Osteocyte (in vitro differentiated cells): ENCODE measurements at regions not wholly inside any gene's neighbourhood (a gene's known extent, or its start where the extent isn't known, plus 50 kb on each side); places are given as distances from the start of the nearest gene placed in this dataset.

Experiments used
- DNase-seq: peaks from one replicate; pipeline ENCODE4 v3.0.0; 2021; ENCODE audit warnings: mixed read lengths; ENCODE audit not compliant: unreplicated experiment; ENCODE audit errors: extremely low spot score
- H3K27ac Mint-ChIP-seq: one replicate; pipeline ENCODE4 v1.8.0; 2021; ENCODE audit warnings: mild to moderate bottlenecking, mixed read lengths; ENCODE audit not compliant: unreplicated experiment
- H3K27me3 Mint-ChIP-seq: one replicate; pipeline ENCODE4 v1.8.0; 2021; ENCODE audit warnings: mixed read lengths; ENCODE audit not compliant: unreplicated experiment
- H3K36me3 Mint-ChIP-seq: one replicate; pipeline ENCODE4 v1.8.0; 2021; ENCODE audit warnings: mixed read lengths; ENCODE audit not compliant: unreplicated experiment
- H3K4me1 Mint-ChIP-seq: one replicate; pipeline ENCODE4 v1.8.0; 2021; ENCODE audit warnings: mixed read lengths; ENCODE audit not compliant: unreplicated experiment
- H3K4me3 Mint-ChIP-seq: one replicate; pipeline ENCODE4 v1.8.0; 2021; ENCODE audit warnings: mild to moderate bottlenecking, moderate library complexity, mixed read lengths; ENCODE audit not compliant: unreplicated experiment
- H3K9me3 Mint-ChIP-seq: one replicate; pipeline ENCODE4 v1.8.0; 2021; ENCODE audit warnings: mixed read lengths; ENCODE audit not compliant: unreplicated experiment
- CTCF ChIP-seq: fragments of 200-600 bp; sonication (generic); IDR thresholded peaks from 2 replicates; pipeline ENCODE4 v1.5.0; 2021; ENCODE audit warnings: antibody characterized with exemption, mild to moderate bottlenecking, moderate library complexity

GRCh38 chr21:36245649-36246048, 74.3 kb upstream of the MORC3 start:
- H3K27me3 Mint-ChIP-seq, result no peaks in the 10 kb centered on the region
- H3K36me3 Mint-ChIP-seq, result peaks cover 14% of the 10 kb centered on the region
- DNase-seq, result no peak
- peaks cover 10% of the 10 kb centered on the region for H3K4me1 Mint-ChIP-seq
- no peaks in the 10 kb centered on the region for H3K9me3 Mint-ChIP-seq
- TF ChIP-seq CTCF, result no peak
- no peak overlapping the region for H3K27ac Mint-ChIP-seq
- H3K4me3 Mint-ChIP-seq, result no peak overlapping the region

GRCh38 chr21:36246080-36246631, 73.8 kb upstream of the MORC3 start:
- Mint-ChIP-seq H3K4me1 (peaks cover 10% of the 10 kb centered on the region), H3K27me3 (no peaks in the 10 kb centered on the region), H3K27ac (no peak overlapping the region), H3K4me3 (no peak overlapping the region), H3K9me3 (no peaks in the 10 kb centered on the region), H3K36me3 (peaks cover 17% of the 10 kb centered on the region)
- no peak for DNase-seq
- TF ChIP-seq CTCF, result no peak

- H3K4me1 Mint-ChIP-seq, result peaks cover 10% of the 10 kb centered on the region
- no peaks in the 10 kb centered on the region for H3K9me3 Mint-ChIP-seq
- no peak for TF ChIP-seq CTCF
- peaks cover 17% of the 10 kb centered on the region for H3K36me3 Mint-ChIP-seq
- DNase-seq, result no peak
- H3K4me3 Mint-ChIP-seq, result no peak overlapping the region
- no peak overlapping the region for H3K27ac Mint-ChIP-seq
- H3K27me3 Mint-ChIP-seq, result no peaks in the 10 kb centered on the region
Measured at GRCh38 chr21:36247316-36248010, 72.5 kb upstream of the MORC3 start.

- no peak overlapping the region for H3K27ac Mint-ChIP-seq
- H3K36me3 Mint-ChIP-seq, result peaks cover 24% of the 10 kb centered on the region
Measured at GRCh38 chr21:36249576-36250422, 70.2 kb upstream of the MORC3 start.

More at GRCh38 chr21:36249576-36250422, 70.2 kb upstream of the MORC3 start:
- Mint-ChIP-seq H3K4me3 (no peak overlapping the region), H3K4me1 (peaks cover 10% of the 10 kb centered on the region), H3K27me3 (no peaks in the 10 kb centered on the region), H3K9me3 (no peaks in the 10 kb centered on the region)
- no peak for DNase-seq
- no peak for TF ChIP-seq CTCF
